Thoracic aorta (tissue), 2 donors: ENCODE measurements at regions not wholly inside any gene's neighbourhood (a gene's known extent, or its start where the extent isn't known, plus 50 kb on each side); places are given as distances from the start of the nearest gene placed in this dataset.

Experiments
- ATAC-seq: fragments of 150-250 bp; one replicate; pipeline ENCODE4 v1.8.0; 2017; ENCODE audit warnings: low read depth; ENCODE audit not compliant: insufficient number of reproducible peaks, low FRiP score
- DNase-seq: peaks from one replicate; pipeline ENCODE4 v3.0.0-alpha.2; 2020; ENCODE audit warnings: low spot score
- H3K27ac ChIP-seq, 2 donors: fragments of 200-600 bp; sonication (generic); 1 replicate in 1 of 2; 2 replicates in 1 of 2; pipeline ENCODE4 v1.5.1; 2016; ENCODE audit warnings: mild to moderate bottlenecking in 2 of 2, moderate library complexity in 2 of 2
- H3K27me3 ChIP-seq: fragments of 200-600 bp; sonication (generic); replicated peaks from 2 replicates; pipeline ENCODE4 v1.6.0; 2016; ENCODE audit warnings: mild to moderate bottlenecking; ENCODE audit not compliant: insufficient read depth
- H3K36me3 ChIP-seq: fragments of 200-600 bp; sonication (generic); one replicate; pipeline ENCODE4 v1.5.1; 2016
- H3K4me1 ChIP-seq, 2 donors: fragments of 200-600 bp; sonication (generic); 1 replicate in 1 of 2; 2 replicates in 1 of 2; pipeline versions ENCODE4 v1.5.1 to v1.6.0; 2016; ENCODE audit warnings: low read depth in 2 of 2, mild to moderate bottlenecking in 1 of 2; ENCODE audit not compliant: control insufficient read depth in 1 of 2
- H3K4me3 ChIP-seq: fragments of 200-600 bp; sonication (generic); 2 replicates; pipeline ENCODE4 v1.5.1; 2016; ENCODE audit warnings: mild to moderate bottlenecking
- H3K9me3 ChIP-seq: fragments of 200-600 bp; sonication (generic); 2 replicates; pipeline ENCODE4 v1.5.1; 2016
- CTCF ChIP-seq: fragments of 200-600 bp; sonication (generic); IDR thresholded peaks from one replicate; pipeline ENCODE4 v1.5.1; 2019; ENCODE audit warnings: antibody characterized with exemption

- Histone ChIP-seq H3K36me3 (no peaks in the 10 kb centered on the region), H3K27ac (no peak overlapping the region), H3K27me3 (no peaks in the 10 kb centered on the region), H3K4me1 (no peaks in the 10 kb centered on the region), H3K9me3 (no peaks in the 10 kb centered on the region), H3K4me3 (no peak overlapping the region)
- TF ChIP-seq CTCF, result no peak
- no peak for DNase-seq
- ATAC-seq, result no peak
These were observed 507.6 kb downstream of the HAO1 start for GRCh38 chr20:7432612-7433011.

- no peak for ATAC-seq
These were observed 502.9 kb downstream of the HAO1 start for GRCh38 chr20:7437311-7437710.

DNA sequence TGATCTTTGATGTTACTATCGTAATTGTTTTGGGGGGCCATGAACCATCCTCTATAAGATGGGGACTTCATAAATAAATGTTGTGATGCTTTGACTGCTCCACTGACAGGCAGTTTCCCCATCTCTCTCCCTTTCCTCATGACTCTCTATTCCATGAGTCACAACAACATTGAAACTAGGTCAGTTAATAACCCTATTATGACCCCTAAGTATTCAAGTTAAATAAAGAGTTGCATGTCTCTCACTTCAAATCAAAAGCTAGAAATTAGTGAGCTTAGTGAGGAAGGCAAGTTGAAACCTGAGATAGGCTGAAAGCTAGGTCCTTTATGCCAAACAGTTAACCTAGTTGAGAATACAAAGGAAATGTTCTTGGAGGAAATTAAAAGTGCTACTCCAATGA, 491.0 kb downstream of the HAO1 start:
- no peak for TF ChIP-seq CTCF

More at GRCh38 chr20:7437311-7437710, 502.9 kb downstream of the HAO1 start:
- H3K27ac ChIP-seq, result no peak overlapping the region
- no peak for TF ChIP-seq CTCF
- no peaks in the 10 kb centered on the region for H3K4me1 ChIP-seq
- H3K4me3 ChIP-seq, result no peak overlapping the region
- no peaks in the 10 kb centered on the region for H3K9me3 ChIP-seq
- no peaks in the 10 kb centered on the region for H3K27me3 ChIP-seq
- no peak for DNase-seq
- H3K36me3 ChIP-seq, result no peaks in the 10 kb centered on the region

GRCh38 chr20:7452890-7453289, 487.4 kb downstream of the HAO1 start:
- Histone ChIP-seq H3K9me3 (no peaks in the 10 kb centered on the region), H3K36me3 (no peaks in the 10 kb centered on the region), H3K4me3 (no peak overlapping the region), H3K27ac (no peak overlapping the region), H3K4me1 (no peaks in the 10 kb centered on the region), H3K27me3 (no peaks in the 10 kb centered on the region)
- TF ChIP-seq CTCF, result no peak
- DNase-seq (no peak), ATAC-seq (no peak)

More for the DNA sequence above, 491.0 kb downstream of the HAO1 start:
- Histone ChIP-seq H3K4me1 (no peaks in the 10 kb centered on the region), H3K27me3 (no peaks in the 10 kb centered on the region), H3K36me3 (no peaks in the 10 kb centered on the region), H3K9me3 (no peaks in the 10 kb centered on the region), H3K27ac (no peak overlapping the region), H3K4me3 (no peak overlapping the region)
- no peak for ATAC-seq
- no peak for DNase-seq

DNA sequence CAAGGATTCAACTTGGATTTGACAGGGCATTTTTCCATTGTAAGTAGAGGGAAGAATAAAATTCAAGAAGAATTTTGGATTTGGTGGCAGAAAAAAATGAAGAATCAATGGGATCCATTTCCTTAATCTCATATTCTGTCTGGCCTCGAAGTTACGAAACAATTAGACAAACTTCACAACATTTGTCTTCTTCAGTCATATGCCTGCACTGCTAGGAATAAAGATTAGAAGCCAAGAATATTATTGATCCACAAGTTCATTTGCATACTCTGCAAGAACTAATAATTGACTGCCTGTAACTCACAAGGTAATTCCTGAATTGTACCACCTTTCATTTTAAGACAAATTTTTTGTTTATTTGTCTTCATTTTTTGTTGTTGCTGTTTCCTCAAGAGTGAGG, 486.2 kb downstream of the HAO1 start:
- TF ChIP-seq CTCF, result no peak
- DNase-seq (no peak), ATAC-seq (no peak)
- H3K9me3 ChIP-seq, result no peaks in the 10 kb centered on the region
- H3K4me1 ChIP-seq, result no peaks in the 10 kb centered on the region
- H3K27me3 ChIP-seq, result no peaks in the 10 kb centered on the region
- H3K36me3 ChIP-seq, result no peaks in the 10 kb centered on the region
- no peak overlapping the region for H3K27ac ChIP-seq
- H3K4me3 ChIP-seq, result no peak overlapping the region
